HUDEP-2 (cell line): ENCODE measurements at regions not wholly inside any gene's neighbourhood (a gene's known extent, or its start where the extent isn't known, plus 50 kb on each side); places are given as distances from the start of the nearest gene placed in this dataset.

Experiments used
- DNase-seq, 76 experiments: peaks; one replicate each; lab custom pipeline; 2025; ENCODE audit not compliant: unreplicated experiment in 76 of 76; lab: John Stamatoyannopoulos, UW

GRCh38 chr5:74145951-74146350 lies 494.6 kb downstream of the ENC1 start:
- no peak for DNase-seq

GRCh38 chr5:74143721-74144330 lies 496.7 kb downstream of the ENC1 start:
- no peak for DNase-seq

- DNase-seq: no peak
These were observed 497.4 kb downstream of the ENC1 start for GRCh38 chr5:74143151-74143550.

- no peak for DNase-seq
These were observed 499.5 kb downstream of the ENC1 start for GRCh38 chr5:74141053-74141452.

- no peak for DNase-seq
These were observed 500.1 kb downstream of the ENC1 start for GRCh38 chr5:74140409-74140808.

GRCh38 chr5:74139589-74139988 lies 500.9 kb downstream of the ENC1 start:
- no peak for DNase-seq

GRCh38 chr5:74138721-74139120 lies 501.8 kb downstream of the ENC1 start:
- no peak for DNase-seq

GRCh38 chr5:74136276-74136825 lies 504.2 kb downstream of the ENC1 start:
- no peak for DNase-seq

GRCh38 chr5:74135033-74135432 lies 505.5 kb downstream of the ENC1 start:
- DNase-seq: no peak

- DNase-seq: no peak
These were observed 506.5 kb downstream of the ARHGEF28 start for GRCh38 chr5:74132485-74132884.

- no peak for DNase-seq
These were observed 505.3 kb downstream of the ARHGEF28 start for GRCh38 chr5:74131250-74131649.

GRCh38 chr5:74130155-74130897 lies 504.3 kb downstream of the ARHGEF28 start:
- no peak for DNase-seq

- no peak for DNase-seq
These were observed 501.7 kb downstream of the ARHGEF28 start for GRCh38 chr5:74127381-74128320.

- DNase-seq: no peak
These were observed 500.3 kb downstream of the ARHGEF28 start for GRCh38 chr5:74126294-74126693.

GRCh38 chr5:74124826-74125225 lies 498.8 kb downstream of the ARHGEF28 start:
- DNase-seq: no peak

- DNase-seq: no peak
These were observed 497.9 kb downstream of the ARHGEF28 start for GRCh38 chr5:74123929-74124328.

GRCh38 chr5:74122979-74123590 lies 497.1 kb downstream of the ARHGEF28 start:
- DNase-seq: no peak

- DNase-seq: no peak
These were observed 496.2 kb downstream of the ARHGEF28 start for GRCh38 chr5:74122175-74122574.

- no peak for DNase-seq
These were observed 494.6 kb downstream of the ARHGEF28 start for GRCh38 chr5:74120585-74120984.

GRCh38 chr5:74118071-74118470 lies 492.1 kb downstream of the ARHGEF28 start:
- DNase-seq: no peak

GRCh38 chr5:74116984-74117383 lies 491.0 kb downstream of the ARHGEF28 start:
- no peak for DNase-seq
